Calu3 (cell line): ENCODE measurements at regions not wholly inside any gene's neighbourhood (a gene's known extent, or its start where the extent isn't known, plus 50 kb on each side); places are given as distances from the start of the nearest gene placed in this dataset.

Experiments used
- BruUV-seq: library from RNA; stranded (reverse); fragments of 400-500 nt; replicated peaks from 2 replicates; lab custom pipeline; 2021; lab: Mats Ljungman, UMichigan
- CTCF ChIA-PET: fragments of 300-600 bp; sonication (Branson Sonifier 250); formaldehyde crosslinking; loops from one replicate; lab custom pipeline; 2022; ENCODE audit warnings: antibody characterized with exemption; lab: Charles Lee
- DNase-seq: peaks from one replicate; pipeline ENCODE4 v3.0.0; 2022
- H3K27ac Mint-ChIP-seq: one replicate; pipeline ENCODE4 v1.8.0; 2022; ENCODE audit warnings: mixed read lengths; ENCODE audit not compliant: unreplicated experiment
- H3K27me3 Mint-ChIP-seq: one replicate; pipeline ENCODE4 v1.8.0; 2022; ENCODE audit warnings: mixed read lengths; ENCODE audit not compliant: unreplicated experiment
- H3K36me3 Mint-ChIP-seq: one replicate; pipeline ENCODE4 v1.8.0; 2022; ENCODE audit warnings: mild to moderate bottlenecking, moderate library complexity, mixed read lengths; ENCODE audit not compliant: insufficient read depth, unreplicated experiment
- H3K4me1 Mint-ChIP-seq: one replicate; pipeline ENCODE4 v1.8.0; 2022; ENCODE audit warnings: mild to moderate bottlenecking, low read depth, mixed read lengths; ENCODE audit not compliant: unreplicated experiment
- H3K4me3 Mint-ChIP-seq: one replicate; pipeline ENCODE4 v1.8.0; 2022; ENCODE audit warnings: mild to moderate bottlenecking, low read depth, moderate library complexity, mixed read lengths; ENCODE audit not compliant: unreplicated experiment
- H3K9me3 Mint-ChIP-seq: one replicate; pipeline ENCODE4 v1.8.0; 2022; ENCODE audit warnings: low read depth, mixed read lengths; ENCODE audit not compliant: unreplicated experiment
- intact Hi-C: fragments of 100-400 bp; cut with micrococcal nuclease; formaldehyde crosslinking; loops from one replicate; pipeline ENCODE4 v1.10.0; 2022; ENCODE audit not compliant: unreplicated experiment
- TF ChIP-seq, protein P1 (sequence below): fragments of 200-600 bp; IDR thresholded peaks from one replicate; pipeline ENCODE4 v1.8.0; 2022; ENCODE audit warnings: antibody characterized with exemption; ENCODE audit not compliant: unreplicated experiment

- BruUV-seq: no TSS peak
- Mint-ChIP-seq H3K4me1 (no peaks in the 10 kb centered on the region), H3K9me3 (peaks cover 17% of the 10 kb centered on the region), H3K4me3 (no peak overlapping the region), H3K27ac (no peak overlapping the region), H3K27me3 (no peaks in the 10 kb centered on the region), H3K36me3 (no peaks in the 10 kb centered on the region)
- no peak for DNase-seq
- CTCF ChIA-PET: no interaction called here
- TF ChIP-seq, protein P1, sequence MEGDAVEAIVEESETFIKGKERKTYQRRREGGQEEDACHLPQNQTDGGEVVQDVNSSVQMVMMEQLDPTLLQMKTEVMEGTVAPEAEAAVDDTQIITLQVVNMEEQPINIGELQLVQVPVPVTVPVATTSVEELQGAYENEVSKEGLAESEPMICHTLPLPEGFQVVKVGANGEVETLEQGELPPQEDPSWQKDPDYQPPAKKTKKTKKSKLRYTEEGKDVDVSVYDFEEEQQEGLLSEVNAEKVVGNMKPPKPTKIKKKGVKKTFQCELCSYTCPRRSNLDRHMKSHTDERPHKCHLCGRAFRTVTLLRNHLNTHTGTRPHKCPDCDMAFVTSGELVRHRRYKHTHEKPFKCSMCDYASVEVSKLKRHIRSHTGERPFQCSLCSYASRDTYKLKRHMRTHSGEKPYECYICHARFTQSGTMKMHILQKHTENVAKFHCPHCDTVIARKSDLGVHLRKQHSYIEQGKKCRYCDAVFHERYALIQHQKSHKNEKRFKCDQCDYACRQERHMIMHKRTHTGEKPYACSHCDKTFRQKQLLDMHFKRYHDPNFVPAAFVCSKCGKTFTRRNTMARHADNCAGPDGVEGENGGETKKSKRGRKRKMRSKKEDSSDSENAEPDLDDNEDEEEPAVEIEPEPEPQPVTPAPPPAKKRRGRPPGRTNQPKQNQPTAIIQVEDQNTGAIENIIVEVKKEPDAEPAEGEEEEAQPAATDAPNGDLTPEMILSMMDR: no peak
- intact Hi-C loops: no loop called here
Measured at GRCh38 chr13:53683608-53684007, 655.0 kb downstream of the OLFM4 start.

GRCh38 chr13:53691417-53691816, 662.8 kb downstream of the OLFM4 start:
- BruUV-seq: no TSS peak
- TF ChIP-seq, protein P1: no peak
- Mint-ChIP-seq H3K4me1 (no peaks in the 10 kb centered on the region), H3K36me3 (no peaks in the 10 kb centered on the region), H3K4me3 (no peak overlapping the region), H3K27me3 (no peaks in the 10 kb centered on the region), H3K9me3 (peaks cover 14% of the 10 kb centered on the region), H3K27ac (no peak overlapping the region)
- intact Hi-C loops: no loop called here
- DNase-seq: no peak
- CTCF ChIA-PET: no interaction called here

- TF ChIP-seq, protein P1: no peak
- Mint-ChIP-seq H3K27ac (no peak overlapping the region), H3K4me3 (no peak overlapping the region), H3K36me3 (no peaks in the 10 kb centered on the region), H3K27me3 (no peaks in the 10 kb centered on the region), H3K4me1 (no peaks in the 10 kb centered on the region), H3K9me3 (peaks cover 13% of the 10 kb centered on the region)
- BruUV-seq: no TSS peak
- DNase-seq: no peak
- CTCF ChIA-PET: no interaction called here
- intact Hi-C loops: no loop called here
Measured at GRCh38 chr13:53694814-53695532, 666.4 kb downstream of the OLFM4 start.

- no peak for DNase-seq
- H3K9me3 Mint-ChIP-seq: peaks cover 20% of the 10 kb centered on the region
- H3K27me3 Mint-ChIP-seq: no peaks in the 10 kb centered on the region
- TF ChIP-seq, protein P1: no peak
- CTCF ChIA-PET: interaction anchor here (0.6 kb wide), 1 partner anchor 223 kb away, joined by 3 read pairs; no protein-coding TSS in a partner anchor
- BruUV-seq: no TSS peak
- no peaks in the 10 kb centered on the region for H3K36me3 Mint-ChIP-seq
- H3K27ac Mint-ChIP-seq: no peak overlapping the region
- no peaks in the 10 kb centered on the region for H3K4me1 Mint-ChIP-seq
- intact Hi-C loops: no loop called here
- no peak overlapping the region for H3K4me3 Mint-ChIP-seq
Measured at GRCh38 chr13:53703371-53704080, 674.9 kb downstream of the OLFM4 start.
